Left lobe of liver (tissue), 2 donors: ENCODE measurements at regions not wholly inside any gene's neighbourhood (a gene's known extent, or its start where the extent isn't known, plus 50 kb on each side); places are given as distances from the start of the nearest gene placed in this dataset.

Source experiments
- ATAC-seq: fragments of 200-7000 bp; cut with Tn5 transposase; one replicate; pipeline ENCODE4 v1.9.1; 2020; ENCODE audit warnings: mild to moderate bottlenecking, moderate library complexity
- DNase-seq: peaks from one replicate; pipeline ENCODE4 v3.0.0-alpha.2; 2020; ENCODE audit warnings: low spot score
- donor health status: DM: no; HTN: no; CAD: no; lungs with moderate emphysema.
- donor health status: DM: no; HTN: yes; CAD: no.

- no peak for ATAC-seq
- DNase-seq = no peak
Observed at GRCh38 chr5:133806847-133807246, 161.6 kb downstream of the C5orf15 start.

DNA sequence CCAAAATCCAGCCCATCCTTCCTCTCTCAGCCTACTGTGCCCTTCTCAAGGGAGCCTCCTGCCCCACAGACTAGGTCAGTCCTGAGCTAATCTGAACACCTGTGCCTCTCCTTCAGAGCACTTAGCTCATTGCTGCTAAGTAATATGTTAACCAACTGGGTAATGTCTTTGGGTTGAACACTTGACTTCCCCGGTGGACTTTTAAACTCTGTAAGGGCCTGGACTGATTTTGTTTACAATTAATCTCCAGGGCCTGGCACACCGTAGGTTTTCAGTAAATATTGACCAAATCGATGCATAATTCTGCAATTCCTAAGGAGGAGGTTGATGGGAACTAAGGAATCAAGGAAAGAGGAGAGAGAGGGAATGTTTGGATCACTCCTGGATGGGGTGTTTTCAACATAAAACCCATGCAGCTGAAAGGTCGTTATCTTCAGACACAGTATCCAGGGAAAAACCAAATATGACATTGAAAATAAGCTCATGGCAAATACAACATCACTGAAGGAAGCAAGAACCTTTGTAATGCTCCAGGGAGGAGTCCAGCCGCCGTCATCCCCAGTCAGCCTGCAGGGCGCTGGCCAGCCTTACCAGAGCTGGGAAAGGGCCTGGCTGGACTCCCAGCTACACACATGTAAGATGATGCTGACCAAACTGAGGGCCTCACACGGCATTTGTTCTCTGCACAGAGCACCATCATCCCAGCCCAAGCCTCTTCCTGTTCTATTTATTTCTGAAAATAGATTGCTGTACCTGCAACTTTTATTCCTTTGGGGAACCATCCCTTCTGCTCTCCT, 166.3 kb downstream of the C5orf15 start:
- ATAC-seq (peak; percentile 56), DNase-seq (no peak)

- no peak for ATAC-seq
- DNase-seq = no peak
Observed at GRCh38 chr5:133801431-133801830, 167.0 kb downstream of the C5orf15 start.

DNA sequence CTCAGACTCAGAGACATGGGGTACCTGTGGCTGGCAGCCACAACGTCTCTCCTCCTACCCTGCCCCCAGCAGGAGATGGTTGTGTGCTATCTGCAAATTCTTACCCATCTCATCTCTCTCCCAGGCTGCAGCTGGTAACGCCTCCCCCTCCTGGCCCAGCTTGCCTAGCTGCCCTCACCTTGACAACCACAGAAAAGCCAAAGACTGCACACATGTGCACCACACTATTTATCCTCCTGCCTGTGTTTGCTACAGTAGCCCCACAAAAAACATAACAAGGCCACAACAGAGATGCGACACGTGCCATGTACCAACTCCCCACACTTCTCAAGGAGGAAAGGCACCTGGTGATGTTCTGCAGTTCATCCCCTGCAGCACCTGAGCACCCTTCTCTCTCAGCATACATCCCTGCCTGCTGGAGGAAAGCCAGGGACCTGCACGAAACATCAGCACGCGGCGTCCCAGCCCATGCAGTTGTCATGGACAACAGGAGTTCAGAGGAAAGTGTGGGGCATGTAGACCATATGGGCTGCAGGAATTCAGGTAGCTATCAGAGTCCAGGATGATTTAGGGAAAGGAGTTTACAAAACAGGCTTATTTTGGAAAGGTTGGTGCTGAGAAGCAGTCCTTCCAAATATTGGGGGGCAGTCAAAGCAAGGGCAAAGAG, 168.7 kb downstream of the C5orf15 start:
- ATAC-seq (no peak), DNase-seq (no peak)

DNA sequence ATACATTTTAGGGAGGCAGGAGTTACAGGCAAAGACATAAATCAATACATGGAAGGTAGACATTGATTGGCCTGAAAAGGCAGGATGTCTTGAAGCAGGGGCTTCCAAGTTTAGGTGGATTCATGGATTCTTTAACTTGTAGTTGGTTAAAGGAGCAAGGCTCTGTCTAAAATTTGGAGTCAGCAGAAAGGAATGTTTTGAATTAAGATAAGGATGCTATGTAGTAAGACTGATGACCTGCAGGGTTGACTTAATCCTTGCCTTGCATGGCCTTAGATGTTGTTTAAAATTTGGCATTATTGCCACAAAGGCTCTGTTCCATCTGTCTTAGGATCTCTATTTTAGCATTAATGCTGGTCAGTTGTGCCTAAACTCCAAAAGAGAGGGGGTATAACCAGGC, 171.3 kb downstream of the C5orf15 start:
- DNase-seq (no peak), ATAC-seq (no peak)

DNA sequence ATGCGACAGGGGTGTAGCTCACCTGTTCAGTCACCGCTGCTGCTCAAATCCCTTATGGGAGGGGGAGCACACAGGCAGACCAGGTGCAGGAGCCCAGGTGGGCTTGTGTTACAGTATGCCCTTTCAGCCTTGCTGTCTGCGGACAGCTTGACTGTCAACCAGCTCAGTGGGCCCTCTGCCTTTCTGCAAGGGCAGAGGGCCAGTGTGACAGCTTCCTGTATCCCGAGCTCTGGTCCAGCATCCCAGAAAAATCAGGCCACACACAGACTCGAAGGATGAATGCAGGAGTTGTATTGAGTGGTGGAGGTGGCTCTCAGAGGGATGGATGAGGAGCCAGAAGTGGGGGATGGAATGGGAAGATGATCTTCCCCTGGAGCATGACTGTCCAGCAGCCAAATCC, 172.2 kb downstream of the C5orf15 start:
- ATAC-seq (no peak), DNase-seq (no peak)

DNA sequence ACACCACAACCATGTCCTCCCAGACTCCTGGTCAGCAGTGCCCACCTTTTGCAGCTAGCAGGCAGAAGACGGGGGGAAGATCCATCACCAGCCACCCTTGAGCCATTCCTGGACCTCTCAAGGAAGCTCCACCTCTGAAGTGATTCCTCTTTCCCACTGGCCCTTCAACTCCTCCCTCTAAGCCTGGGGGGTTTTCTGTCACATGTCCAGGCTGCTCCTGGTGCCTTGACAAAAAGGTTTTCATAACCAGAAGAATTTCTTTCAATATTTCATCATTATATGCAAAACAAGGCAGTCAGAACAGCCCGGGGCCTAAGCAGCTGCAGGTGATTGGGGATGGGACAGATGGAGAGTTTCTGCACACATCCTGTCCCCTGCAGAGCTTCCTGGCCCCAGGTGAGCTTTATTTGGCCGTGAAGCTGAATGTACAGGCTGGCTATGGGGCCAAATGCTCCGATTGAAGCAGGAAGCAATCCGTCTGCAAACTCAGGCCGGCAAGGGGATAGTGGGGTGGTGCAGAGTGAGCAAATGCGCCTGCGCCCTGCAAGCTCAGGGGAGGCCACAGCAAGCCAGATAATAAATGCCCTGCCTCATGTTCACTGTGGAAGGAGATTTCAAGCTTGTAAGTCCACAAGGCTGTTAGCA, 173.5 kb downstream of the C5orf15 start:
- ATAC-seq (no peak), DNase-seq (no peak)

DNA sequence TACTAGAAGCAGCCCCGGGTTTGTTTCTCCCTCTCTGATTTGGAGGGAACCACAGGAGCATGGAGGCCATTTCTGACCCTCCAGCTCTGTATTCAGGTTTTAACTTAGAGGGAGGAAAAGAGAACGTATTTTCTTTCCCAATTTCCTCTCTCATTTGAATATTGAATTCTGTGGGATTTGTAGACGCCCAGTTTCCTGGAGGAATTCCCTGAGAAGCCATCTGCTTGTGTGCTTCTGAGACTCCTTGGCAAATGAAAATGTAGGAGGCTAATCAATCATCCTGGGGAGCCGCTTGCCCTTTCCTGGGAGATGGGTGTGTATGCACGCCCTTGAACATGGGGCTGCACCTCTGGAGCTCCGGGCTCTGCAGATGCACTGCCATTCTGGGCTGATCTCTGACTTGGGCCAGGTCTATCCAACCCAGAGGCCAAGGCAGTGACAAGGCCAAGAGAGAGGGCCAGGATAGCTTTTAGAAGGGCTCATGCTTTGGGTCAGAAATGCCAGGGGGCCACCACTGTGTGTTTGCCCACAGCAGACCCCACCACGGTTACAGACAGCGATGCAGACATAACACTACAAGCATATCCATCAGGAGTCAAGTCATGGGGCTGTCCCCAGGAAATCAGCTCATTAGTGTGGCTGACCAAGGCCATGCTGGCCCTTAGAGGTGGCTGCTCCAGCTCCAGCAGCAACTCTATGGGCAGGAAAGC, 174.5 kb downstream of the C5orf15 start:
- ATAC-seq = no peak
- DNase-seq = no peak

DNA sequence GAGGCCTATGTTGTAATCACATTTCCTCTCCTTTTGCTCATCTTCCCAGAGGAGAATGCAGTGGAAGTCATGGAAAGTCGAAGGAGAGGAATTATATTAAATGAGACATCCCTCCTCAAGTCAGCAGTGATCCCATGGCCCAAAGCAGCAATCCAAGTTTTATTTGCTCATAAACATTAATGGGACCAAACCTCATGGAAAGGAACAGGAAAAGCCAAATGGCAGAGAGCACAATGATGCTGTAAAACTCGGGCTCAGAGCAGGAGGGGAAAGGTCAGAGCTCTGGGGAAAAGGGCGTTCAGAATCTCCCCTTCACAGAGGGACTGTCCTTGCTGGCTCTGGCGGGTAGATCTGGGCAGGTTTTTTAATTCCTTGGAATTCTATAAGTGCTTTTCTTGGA, 175.8 kb downstream of the C5orf15 start:
- ATAC-seq (no peak), DNase-seq (no peak)

DNA sequence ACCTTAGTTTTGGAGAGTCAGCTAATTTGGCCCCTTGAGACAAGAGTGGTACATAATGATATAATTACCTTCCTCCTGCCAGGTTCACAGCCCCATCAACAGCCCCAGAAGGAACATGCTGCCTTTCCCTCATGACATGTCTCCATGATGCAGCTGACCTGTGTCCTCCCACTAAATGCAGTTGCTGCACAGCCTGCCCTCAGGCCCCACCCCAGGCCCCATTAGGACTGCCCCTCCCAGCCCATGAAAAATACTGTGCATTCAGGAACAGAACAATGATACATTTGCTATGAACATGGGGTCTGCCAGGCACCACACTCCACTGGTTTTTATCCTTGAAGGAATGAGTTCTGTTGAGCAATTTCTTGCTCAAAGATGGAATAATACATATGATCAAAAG, 176.4 kb downstream of the C5orf15 start:
- ATAC-seq (no peak), DNase-seq (no peak)

DNA sequence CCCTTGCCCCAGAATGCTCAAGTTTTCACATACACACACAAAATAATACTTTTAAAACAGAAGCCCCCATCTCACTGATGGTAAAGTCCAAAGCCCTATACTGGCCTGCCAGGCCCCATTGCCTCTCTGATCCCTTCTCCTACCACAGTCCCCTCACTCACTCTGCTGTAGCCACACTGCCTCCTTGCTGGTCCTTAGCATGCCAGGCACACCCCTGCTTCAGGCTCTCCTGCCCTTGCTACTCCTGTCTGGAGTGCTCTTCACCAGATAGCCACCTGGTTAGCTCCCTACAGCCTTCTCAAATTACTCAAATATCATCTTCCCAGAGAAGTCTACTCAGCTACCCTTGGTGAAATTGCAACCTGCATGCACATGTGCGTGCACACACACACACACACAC, 177.5 kb downstream of the C5orf15 start:
- ATAC-seq = no peak
- no peak for DNase-seq

GRCh38 chr5:133789428-133789827, 177.1 kb upstream of the FSTL4 start:
- no peak for DNase-seq
- ATAC-seq = peak; percentile 37

DNA sequence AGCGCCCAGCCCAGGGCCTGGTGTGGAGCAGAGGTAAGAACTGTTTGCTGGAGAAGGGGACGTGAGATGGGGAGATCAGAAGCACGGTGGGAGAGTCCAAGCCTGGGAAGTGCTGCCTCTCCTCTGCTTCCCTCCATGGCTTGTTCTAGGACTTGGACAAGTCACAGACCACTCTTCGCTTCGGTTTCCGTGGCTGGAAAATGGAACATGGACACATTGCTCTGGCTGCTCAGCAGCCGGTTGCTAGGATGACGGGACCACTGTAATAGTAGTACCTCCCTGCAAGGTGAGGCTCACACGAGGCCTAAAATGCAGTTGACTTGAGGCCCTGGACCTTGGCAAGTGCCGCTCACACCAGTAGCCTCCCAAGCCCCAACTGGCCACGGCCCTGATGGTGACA, 175.8 kb upstream of the FSTL4 start:
- ATAC-seq (no peak), DNase-seq (no peak)

DNA sequence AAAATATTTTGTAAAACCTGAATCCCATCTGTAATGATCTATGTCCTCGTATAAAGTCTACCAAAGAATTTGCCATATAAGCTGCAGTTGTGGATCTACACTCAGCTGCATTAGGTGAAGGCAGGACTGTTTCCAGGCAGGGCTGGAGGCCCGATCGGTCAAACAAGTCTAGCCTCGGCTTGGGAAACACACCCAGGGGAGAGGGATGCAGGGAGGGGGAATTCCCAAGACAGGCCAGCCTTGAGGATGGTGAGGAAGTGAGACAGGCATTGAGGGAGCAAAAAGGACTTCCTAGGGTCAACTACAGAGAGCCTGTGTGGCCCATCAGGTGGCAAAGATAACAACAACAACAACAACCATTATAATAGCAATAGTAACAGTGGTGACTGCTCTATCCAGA, 174.1 kb upstream of the FSTL4 start:
- ATAC-seq = no peak

GRCh38 chr5:133785182-133785581, 172.8 kb upstream of the FSTL4 start:
- no peak for ATAC-seq
- no peak for DNase-seq

More for the DNA sequence above, 174.1 kb upstream of the FSTL4 start:
- no peak for DNase-seq

DNA sequence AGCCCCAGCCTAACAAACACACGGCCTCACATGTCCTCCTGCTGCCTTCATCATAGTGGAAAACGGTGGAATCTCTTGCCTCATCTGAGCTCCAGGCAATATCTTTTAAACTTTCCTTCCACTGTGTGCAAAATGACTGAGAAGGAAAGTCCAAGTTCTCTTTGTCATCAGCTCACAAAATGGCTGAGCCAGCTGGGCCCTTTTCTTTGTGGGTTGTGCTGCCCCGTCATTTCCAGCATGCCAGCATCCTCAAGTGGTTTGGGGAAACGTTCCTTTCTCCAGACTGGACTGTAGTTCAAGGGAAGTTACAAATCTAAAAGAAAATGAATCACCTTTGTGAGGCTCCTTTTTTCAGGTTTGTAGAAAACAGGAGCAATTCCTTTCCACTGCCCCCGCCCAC, 171.1 kb upstream of the FSTL4 start:
- DNase-seq = no peak
- ATAC-seq = no peak

GRCh38 chr5:133782736-133783135, 170.4 kb upstream of the FSTL4 start:
- DNase-seq (no peak), ATAC-seq (no peak)

- ATAC-seq (no peak), DNase-seq (no peak)
Observed at GRCh38 chr5:133781436-133782225, 169.3 kb upstream of the FSTL4 start.

GRCh38 chr5:133780619-133781280, 168.4 kb upstream of the FSTL4 start:
- no peak for DNase-seq

DNA sequence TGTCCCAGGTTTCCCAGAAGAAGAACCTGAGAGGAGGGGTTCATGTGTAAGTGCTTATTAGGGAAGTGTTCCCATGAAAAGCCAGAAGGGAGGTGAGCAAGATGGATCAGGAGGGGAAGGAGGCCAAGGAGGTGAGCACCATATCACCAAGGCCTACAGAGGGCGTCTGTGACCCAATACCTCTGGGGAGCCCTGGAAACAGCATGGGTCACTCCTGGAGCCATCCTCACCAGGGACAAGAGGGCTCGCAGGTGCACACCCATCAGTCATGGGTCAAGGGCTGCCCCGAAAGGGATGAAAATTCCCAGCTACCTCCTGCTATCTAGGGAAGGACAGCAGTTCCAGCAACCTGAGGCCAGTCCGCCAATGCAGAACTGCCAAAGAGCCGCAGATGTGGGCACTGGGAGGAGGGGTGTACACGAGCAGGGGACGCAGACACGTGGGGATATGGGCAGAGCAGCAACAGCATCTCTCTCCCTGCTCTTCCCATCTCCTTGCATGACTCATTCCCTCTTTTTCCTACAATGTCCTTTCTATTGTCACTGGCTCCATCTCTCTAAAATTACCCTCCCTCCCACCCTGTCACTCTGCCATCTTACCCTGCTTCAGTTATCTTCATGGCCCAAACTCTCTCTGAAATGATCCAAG, 167.6 kb upstream of the FSTL4 start:
- no peak for DNase-seq

More at GRCh38 chr5:133780619-133781280, 168.4 kb upstream of the FSTL4 start:
- no peak for ATAC-seq

More for the DNA sequence above, 167.6 kb upstream of the FSTL4 start:
- no peak for ATAC-seq
